Retina (tissue), 1 donor: ENCODE measurements at regions not wholly inside any gene's neighbourhood (a gene's known extent, or its start where the extent isn't known, plus 50 kb on each side); places are given as distances from the start of the nearest gene placed in this dataset.
"Not testable (repeated sequence)": the region's sequence is repeated elsewhere in the genome, so short reads cannot be mapped to it uniquely, and the experiment has no call there.

Experiments
- DNase-seq: peaks from one replicate; pipeline ENCODE4 v3.0.0-alpha.2; 2016

DNA sequence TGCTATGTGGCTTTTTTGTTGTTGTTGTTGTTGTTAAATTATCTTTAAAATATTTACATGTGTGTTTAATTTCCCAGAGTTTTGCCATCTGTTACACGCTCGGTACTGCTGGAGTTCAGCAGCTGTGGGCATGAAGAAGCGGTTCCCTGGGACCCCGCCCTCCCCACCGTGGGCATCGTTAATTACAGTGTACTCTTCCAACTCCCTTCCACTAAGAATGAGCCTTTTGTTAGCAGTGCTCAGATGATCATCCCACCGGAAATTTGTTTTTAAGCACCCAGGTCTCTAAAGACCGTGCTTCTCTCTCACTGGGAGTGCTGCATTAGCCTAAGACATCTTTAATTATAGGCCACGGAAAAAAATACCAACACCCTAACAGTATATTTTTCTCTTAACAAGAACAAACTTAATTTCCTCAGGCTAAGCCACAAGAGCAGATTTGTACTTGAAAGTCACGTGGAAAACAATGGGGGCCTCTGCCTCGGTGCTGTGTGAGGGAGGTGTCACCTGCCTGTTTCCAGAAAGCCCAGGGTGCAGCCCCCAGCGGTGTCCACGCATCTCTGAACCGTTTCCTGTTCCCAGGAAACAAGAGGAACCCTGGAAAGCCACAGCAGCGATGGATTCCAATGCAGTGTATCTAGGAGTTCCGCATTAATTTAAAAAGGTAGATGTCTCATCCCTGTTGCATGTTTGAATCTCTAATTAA is 113.3 kb upstream of the FRMD1 start:
- peak; percentile 67 for DNase-seq

DNA sequence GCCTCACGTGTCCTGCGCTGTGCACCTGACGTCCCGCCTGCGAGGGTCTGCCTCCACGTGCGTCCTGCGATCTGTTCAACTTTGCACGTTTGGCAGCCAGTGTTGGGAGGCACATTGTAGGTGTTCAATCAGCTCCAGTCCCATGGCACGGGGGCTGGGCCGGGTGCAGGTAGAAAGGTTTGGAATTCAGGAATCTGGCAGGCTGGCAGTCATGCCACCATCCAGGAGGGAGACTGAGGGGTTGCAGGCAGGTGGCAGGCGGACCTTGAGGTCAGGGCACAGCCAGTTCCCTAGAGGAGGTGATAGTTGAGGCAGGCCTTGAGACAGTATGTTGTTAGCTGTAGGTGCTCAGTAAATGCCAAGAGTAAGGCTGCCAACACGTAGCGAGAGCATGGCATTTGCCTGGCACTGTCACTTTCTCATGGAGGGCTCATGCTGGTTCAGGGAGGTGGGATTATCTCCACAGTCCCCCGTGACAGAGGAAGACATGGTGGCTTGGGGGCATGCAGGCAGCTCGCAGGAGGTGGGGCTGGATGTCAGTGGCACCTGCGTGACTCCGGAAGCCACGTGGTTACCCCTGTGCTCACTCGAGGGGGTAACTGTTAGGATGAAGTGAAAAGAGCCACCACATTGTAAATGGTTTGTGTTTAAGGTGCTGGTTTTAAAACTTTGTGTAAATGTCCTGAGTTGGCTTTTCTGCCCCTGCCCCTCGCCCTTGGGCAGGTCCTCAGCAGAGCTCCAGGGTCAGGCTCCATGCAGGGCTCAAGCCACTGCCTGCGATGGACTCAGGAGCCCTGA is 111.8 kb upstream of the FRMD1 start:
- no peak for DNase-seq

DNA sequence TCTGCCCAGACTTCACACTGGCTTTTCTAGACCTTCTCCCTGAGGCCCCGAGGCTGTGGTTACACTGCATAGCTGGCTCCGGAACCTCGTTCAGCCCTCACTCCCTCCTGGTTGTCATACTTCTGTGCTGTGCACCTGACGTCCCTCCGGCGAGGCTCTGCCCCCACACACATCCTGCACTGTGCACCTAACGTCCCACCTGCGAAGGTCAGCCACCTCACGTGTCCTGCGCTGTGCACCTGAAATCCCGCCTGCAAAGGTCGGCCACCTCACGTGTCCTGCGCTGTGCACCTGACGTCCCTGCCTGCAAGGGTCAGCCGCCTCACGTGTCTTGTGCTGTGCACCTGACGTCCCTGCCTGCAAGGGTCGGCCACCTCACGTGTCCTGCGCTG is 111.0 kb upstream of the FRMD1 start:
- DNase-seq: no peak

DNA sequence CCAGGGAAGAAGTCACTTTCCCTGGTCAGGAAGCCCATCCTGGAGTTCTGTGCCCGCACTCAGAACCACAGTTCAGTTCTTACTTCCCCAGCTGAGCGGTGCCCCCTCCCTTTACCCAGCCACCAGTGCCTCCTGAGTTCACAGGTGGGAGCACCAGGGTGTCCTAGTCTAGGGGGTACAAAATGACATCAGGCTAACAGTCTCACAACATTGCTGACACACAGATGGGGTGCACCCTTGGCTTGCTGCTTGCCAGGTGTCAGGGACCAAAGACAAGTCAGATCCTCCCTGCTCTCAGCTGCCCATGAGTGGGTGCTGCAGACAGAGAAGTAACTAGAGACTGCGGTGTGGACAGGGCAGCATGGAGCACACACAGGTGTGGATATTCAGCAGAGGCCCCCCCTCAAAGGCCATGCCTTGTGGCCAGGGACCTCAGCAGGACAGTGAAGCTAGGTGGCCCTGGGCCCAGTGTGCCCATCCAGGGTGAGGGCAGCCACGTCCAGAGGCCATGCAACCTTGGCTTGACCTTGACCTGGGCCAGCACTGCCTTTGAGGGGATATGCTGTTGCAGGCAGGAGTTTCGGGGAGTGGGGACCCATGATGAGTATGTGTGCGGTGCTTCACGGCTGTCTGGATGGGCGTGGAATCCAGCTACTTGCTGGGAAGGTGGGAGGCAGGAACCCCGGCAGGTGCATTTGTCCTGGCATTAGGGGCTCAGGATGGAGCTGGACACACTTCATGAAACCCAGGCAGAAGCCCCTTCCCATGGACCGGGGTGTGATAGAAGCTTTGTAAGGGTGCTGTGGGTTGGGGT is 110.4 kb upstream of the FRMD1 start:
- no peak for DNase-seq

DNA sequence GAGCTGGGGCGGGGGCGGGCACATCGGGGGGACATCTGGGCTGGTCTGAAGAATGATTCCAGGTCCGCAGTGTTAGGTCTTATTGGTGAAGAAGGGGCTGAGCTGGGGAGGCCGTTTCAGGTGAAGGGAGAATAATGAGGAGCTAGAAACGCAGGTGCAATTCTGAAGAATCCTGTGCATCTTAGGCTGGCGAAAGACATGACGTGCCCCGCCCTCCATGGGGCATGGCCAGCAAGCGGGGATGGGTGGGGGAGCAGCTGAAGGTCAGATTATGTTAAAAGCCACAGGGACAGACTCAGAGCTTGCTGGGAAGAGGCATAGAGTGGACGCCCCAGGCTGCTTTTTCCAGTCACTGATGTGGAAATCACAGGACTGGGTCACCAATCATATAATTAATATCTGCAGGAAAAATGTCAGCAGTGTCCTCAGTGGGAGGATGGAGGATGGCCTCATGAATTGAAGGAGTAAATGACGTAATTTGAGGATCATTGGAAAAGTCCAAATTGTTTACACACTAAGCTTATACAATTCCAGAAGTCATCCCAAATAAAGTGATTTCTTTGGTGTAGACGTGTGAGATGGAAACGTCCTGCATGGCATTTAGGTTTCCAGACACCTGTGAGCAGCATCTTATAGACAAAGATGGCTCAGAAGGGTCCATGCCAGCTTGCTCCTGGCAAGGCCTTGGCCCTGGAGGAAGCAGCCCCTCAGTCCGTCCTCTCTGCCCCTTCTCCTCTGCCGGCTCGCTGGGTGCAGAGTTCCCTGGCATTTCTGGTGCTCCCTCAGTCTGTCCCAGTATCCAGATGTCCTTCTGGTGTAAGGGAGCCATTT is 109.6 kb upstream of the FRMD1 start:
- DNase-seq: no peak

DNA sequence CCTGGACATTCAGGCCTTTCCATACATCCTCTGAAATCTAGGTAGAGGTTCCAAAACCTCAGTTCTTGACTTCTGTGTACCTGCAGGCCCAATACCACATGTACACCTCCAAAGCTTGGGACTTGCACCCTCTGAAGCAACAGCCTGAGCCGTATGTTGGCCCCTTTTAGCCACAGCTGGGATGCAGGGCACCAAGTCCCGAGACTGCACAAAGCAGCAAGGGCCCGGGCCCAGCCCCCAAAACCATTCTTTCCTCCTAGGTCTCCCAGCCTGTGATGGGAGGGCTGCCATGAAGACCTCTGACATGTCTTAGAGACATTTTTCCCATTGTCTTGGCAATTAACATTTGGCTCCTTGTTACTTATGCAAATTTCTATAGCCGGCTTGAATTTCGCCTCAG is 107.4 kb upstream of the FRMD1 start:
- DNase-seq: no peak

DNA sequence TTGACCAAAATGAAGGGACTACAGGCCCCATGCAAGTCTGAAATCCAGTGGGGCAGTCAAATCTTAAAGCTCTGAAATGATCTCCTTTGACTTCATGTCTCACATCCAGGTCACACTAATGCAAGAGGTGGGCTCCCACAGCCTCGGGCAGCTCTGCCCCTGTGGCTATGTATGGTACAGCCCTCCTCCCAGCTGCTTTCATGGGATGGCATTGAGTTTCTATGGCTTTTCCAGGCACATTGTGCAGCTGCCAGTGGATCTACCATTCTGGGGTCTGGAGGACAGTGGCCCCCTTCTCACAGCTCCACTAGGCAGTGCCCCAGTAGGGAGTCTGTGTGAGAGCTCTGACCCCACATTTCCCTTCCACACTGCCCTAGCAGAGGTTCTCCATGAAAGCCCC is 107.0 kb upstream of the FRMD1 start:
- not testable (repeated sequence) for DNase-seq

DNA sequence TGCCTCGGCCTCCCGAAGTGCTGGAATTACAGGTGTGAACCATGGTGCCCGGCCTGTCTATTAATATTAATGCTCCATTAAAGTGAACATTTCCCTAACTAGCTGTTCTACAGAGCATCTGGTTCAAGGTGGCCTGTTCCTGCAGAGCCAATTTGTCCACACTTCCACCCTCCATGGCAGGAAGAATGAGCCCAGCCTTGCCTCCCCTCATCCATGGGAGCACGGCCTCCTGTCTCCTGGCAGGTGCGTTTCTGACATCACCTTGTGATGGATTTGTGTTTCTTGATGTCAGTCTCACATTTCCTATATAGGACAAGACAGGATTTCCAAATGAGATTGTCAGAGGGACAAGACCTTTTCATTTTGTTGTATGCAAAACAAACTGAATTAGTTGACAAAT is 105.7 kb upstream of the FRMD1 start:
- DNase-seq: no peak

DNA sequence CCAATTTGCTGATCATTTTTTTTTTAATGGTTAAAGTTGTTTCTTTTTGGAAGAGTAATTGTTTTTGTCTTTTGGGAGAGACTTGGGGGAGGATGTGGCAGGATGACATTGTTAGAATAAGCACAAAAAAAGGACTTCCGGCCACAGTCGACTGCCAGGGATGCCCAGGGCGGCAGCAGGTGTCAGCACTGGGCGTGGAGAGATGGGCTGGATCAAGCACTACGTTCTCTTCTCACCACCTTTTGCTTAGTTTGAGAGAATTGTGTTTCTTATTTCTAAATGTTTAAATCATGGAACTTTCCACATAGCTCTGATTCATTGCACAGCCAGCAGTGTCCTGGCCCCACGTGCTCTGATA is 104.6 kb upstream of the FRMD1 start:
- DNase-seq: no peak

DNA sequence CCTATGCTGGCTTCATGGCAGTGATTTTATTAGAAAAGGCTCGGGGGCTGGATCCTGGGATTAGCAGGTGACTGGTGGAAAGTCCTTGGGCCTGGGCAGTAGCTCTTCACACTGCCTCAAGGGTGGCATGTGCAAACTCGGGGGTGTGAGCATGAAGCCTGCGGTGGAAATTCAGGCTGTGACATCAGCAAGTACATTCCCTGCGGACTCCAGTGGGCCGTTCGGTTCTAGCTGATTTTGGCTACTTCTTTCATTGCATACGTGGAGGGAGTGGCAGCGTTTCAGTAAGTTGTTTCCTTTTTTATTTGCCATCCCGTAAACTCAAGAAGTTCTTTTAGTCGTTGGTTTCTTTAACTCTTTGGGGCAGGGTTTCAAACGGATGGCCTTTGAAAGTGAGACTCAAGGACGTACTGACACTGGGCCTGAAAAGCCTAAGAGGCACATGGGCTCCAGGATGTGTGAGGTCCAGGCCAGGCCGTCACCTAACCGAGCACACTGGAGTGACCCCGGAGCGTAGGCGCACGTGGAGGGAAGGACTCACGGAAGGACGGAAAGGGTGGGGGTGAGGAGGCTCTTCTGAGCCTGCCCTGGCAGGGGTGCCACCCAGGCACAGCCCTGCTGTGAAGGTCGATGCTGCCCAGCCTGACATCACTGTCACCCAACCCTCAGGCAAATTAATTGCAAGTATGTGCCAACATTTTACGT is 104.0 kb upstream of the FRMD1 start:
- DNase-seq: no peak

DNA sequence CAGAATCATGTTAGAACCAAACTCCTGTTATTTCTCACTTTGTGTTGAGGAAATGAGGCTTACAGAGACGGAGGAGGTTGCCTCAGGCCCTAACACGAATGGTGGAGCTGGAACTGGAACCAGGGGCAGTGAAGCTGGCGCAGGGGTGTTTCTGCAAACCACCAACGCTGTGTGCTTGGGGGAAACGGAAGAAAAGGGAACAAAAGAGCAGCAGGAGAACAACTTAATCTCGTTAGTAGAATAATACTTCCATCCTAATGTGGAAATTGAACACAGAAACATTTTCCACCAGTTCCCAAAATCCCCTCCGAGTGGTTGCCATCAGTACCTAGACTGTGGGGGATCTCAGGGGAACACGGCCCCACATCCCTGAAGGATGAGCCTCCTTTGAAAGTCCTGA is 103.4 kb upstream of the FRMD1 start:
- DNase-seq: no peak

DNA sequence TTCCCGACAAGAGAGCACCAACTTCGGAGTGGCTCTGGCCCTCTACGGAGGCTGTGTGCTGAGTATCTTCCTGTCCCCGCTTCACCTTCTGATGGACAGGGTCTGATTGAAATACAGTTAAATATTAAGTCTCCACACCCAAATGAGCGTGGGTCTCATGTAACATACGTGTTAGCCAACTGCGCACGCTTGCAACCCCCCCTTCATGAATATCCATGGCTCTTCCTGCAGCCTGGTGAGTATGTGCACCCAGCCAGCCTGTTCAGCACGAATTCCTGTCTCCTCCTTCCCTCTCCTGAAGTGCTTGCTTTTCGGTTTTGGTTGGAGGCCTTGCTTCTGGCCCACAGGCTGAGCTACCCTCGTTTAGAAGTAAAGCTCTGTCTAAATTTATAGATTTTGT is 102.9 kb upstream of the FRMD1 start:
- DNase-seq: no peak

DNA sequence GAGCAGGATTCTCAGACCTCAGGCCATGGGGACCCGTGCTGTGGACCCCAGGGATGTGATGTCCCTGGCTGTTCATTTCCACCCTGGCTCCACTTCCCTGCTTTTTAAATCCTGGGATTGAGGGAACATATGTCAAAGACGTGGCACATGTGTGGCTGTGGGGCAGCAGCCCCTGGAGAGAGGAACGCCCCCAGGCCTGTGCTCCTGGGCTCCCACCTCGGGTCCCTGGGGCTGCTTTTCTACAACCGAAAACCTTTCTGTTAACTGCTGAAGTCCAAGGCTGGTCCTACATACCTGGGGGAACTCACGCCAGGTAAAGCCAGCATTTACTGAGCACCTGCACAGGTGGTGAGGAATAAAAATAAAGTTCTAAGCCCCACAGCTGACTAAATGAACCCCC is 102.3 kb upstream of the FRMD1 start:
- no peak for DNase-seq

DNA sequence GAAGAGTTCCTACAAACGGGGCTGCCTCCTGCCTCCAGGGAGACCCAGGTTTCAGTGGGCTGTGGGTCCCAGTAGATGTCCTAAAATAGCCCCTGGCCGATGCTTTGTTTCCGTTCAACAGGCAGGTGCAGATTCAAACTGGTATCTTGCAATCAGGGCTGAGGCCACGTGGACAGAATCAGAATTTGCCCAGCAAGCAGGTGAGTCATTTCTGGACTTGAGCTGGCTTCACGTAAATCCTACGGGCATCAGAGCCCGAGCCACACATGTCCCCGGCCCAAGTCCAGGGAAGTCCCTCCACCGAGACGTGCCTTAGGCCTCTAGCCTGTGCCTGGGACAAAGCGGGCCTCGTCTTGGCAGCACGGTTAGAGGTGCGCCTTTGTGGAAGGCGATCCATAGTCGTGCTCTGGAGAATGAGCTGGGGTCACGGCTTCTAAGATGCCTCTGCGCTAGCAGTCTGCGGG is 101.6 kb upstream of the FRMD1 start:
- DNase-seq: no peak

DNA sequence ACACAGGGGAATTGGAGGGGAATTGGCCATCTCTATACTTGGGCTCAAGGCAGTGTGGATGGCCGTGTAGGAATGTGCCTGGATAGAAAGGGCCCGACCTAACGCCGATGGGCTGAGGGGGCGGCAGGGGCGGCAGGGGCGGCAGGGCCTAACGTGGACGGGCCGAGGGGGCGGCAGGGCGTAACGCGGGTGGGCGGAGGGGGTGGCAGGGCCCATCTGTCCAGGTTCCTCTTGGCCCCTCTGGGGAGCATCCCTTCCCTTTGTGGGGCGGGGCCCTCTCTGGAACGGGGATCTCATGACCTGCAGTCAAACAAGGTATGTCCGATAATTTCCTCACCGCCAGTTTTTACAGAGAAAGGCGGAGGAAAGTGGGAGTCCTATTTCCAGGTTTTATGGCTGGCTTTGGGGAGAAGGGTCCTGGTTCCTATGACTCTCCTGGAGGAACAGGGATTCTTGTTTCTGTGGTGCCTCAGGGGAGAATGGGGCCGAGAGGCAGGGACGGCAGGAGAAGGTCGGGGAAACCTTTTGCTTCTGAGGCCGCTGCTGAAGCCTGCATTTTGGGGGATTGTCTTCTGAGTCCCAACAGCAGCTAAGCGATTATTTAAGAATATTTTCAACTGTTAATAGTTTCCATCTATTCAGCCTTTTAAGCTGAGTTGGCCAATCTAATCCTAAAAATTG is 100.8 kb upstream of the FRMD1 start:
- no peak for DNase-seq

DNA sequence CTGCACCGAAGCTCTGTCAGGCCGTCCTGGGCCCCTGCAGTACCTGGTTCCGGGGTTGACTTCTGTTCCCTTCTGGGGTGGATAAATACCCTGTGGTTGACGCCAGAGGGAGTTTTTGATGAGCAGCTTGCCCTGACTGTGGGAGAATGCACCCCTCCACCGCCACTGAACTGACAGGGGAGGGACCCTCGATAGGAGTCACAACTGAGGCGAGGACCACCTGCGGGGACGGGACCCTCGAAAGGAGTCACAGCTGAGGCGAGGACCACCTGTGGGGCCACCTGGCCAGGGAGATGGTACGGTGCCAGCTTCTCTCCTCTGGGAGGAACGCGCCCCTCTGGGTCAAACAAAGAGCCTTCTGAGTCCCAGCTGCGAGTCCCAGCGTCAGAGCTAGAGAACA is 100.1 kb upstream of the FRMD1 start:
- no peak for DNase-seq

DNA sequence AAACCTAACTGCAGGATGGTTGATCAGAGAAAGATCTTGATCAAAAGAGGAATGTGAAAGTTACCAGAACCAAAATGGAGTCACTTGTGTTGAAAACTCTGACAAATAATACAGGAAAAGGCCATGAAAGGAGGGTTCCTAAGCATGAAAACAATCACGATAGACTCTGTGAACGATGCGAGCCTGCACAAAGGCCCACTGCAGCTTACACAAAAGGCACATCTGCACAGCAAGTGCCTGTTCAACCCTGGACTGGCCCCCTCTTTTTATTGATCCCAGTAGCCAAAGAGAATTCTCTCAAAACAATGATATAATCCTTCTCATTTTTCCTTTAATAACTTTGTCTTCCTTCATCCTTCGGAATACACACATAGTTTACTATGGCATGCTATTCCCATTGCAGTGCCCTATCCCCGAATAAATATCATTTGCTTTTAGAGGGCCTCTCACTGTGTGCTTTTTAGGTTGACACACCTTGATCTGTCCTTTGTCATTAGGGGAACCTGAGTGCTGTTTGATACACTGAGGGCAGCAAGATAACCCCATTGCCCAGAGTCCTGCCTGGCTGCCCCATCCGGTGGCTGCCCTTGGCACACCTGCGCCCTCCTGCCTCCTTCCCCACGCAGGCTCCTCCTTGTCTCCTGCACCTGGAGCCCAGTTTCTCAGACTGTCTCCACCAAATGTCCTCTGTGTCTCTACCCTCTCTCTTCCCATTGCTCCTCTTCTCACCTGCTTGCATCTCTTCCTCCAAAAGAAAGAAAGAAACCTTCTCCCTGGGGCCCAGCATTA is 98.3 kb upstream of the FRMD1 start:
- DNase-seq: no peak

DNA sequence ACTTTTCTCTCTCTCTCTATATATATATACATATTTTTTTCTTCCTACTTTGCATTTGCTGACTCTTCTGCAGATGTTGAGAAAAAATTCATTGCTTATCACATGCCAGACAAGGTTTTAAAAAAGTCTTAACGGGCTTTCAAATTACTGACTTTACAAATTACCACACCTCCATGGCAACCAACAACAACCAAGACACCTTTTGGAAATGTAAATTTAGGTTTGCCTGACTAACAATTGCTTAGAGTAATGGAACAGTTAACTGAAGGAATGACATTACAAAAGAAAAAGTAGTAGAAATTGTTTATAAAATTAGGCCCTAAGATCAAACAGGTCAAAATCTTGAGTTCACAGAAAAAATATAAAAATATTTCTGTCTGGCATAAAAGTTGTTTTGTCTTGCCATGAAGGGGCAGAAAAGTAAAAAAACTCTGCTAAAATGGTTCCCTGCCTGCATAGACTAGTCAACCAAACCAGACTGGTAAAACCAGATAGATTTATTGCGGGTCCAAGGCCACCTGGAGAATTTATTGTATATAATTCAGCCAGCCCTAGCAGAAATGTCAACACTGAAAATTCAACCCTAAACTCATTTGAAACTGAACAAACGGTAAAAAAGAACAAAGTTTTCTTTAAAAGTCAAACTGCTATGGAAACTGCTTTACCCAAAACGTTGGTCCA is 92.8 kb upstream of the FRMD1 start:
- no peak for DNase-seq

DNA sequence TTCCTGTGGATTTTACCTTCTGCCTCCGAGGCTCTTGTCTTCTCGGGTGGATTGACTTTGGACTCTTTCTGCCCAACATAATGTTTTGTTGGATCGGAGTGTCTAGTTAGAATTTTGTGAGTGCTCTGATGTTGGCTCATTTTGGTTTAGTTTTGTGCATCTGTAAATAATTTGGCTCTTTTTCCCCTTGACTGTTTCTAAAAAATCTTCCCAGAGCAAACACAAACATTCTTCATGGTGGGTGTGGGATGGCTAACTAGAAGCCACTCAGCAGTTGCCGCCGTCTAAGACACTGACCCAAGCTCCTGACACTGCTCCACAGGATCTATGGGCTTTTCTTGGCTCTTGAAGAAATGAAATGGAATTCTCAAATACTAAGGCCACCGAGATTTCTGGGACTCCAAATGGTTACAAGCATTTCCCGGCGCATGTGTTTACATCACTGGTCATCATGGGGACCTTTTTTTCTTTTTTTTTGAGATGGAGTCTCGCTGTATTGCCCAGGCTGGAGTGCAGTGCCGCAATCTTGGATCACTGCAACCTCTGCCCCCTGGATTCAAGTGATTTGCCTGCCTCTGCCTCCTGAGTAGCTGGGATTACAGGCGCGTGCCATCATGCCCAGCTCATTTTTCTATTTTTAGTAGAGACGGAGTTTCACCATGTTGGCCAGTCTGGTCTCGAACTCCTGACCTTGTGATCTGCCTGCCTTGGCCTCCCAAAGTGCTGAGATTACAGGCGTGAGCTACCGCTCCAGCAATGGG is 92.0 kb upstream of the FRMD1 start:
- no peak for DNase-seq
